ENCODE measurements at regions not wholly inside any gene's neighbourhood (a gene's known extent, or its start where the extent isn't known, plus 50 kb on each side); places are given as distances from the start of the nearest gene placed in this dataset.

GRCh38 chr2:129778584-129778877 lies 200.9 kb upstream of the RAB6C start:
- DNase-seq (ENCODE audit: low spot score) = no peak

- no peak for DNase-seq (ENCODE audit: low spot score)
Observed at GRCh38 chr2:129779783-129780182, 199.7 kb upstream of the RAB6C start.

- no peak for DNase-seq (ENCODE audit: low spot score)
Observed at GRCh38 chr2:129780316-129781270, 198.9 kb upstream of the RAB6C start.

- no peak for DNase-seq (ENCODE audit: low spot score)
Observed at GRCh38 chr2:129781749-129782632, 197.5 kb upstream of the RAB6C start.

GRCh38 chr2:129782633-129782990 lies 196.9 kb upstream of the RAB6C start:
- no peak for DNase-seq (ENCODE audit: low spot score)

GRCh38 chr2:129784486-129784885 lies 195.0 kb upstream of the RAB6C start:
- no peak for DNase-seq (ENCODE audit: low spot score)

GRCh38 chr2:129791712-129792111 lies 187.8 kb upstream of the RAB6C start:
- no peak for DNase-seq (ENCODE audit: low spot score)

- no peak for DNase-seq (ENCODE audit: low spot score)
Observed at GRCh38 chr2:129793431-129793902, 186.0 kb upstream of the RAB6C start.

GRCh38 chr2:129794116-129794515 lies 185.3 kb upstream of the RAB6C start:
- no peak for DNase-seq (ENCODE audit: low spot score)

GRCh38 chr2:129794540-129794939 lies 184.9 kb upstream of the RAB6C start:
- DNase-seq (ENCODE audit: low spot score) = no peak

- no peak for DNase-seq (ENCODE audit: low spot score)
Observed at GRCh38 chr2:129796225-129796624, 183.2 kb upstream of the RAB6C start.

- no peak for DNase-seq (ENCODE audit: low spot score)
Observed at GRCh38 chr2:129796801-129797488, 182.5 kb upstream of the RAB6C start.

- DNase-seq (ENCODE audit: low spot score) = no peak
Observed at GRCh38 chr2:129797489-129798300, 181.8 kb upstream of the RAB6C start.

GRCh38 chr2:129798301-129798581 lies 181.2 kb upstream of the RAB6C start:
- no peak for DNase-seq (ENCODE audit: low spot score)

GRCh38 chr2:129798626-129799025 lies 180.8 kb upstream of the RAB6C start:
- no peak for DNase-seq (ENCODE audit: low spot score)

- DNase-seq (ENCODE audit: low spot score) = no peak
Observed at GRCh38 chr2:129799036-129799958, 180.2 kb upstream of the RAB6C start.

- no peak for DNase-seq (ENCODE audit: low spot score)
Observed at GRCh38 chr2:129800285-129800684, 179.2 kb upstream of the RAB6C start.

- no peak for DNase-seq (ENCODE audit: low spot score)
Observed at GRCh38 chr2:129800686-129801085, 178.8 kb upstream of the RAB6C start.

- DNase-seq (ENCODE audit: low spot score) = no peak
Observed at GRCh38 chr2:129801575-129801974, 177.9 kb upstream of the RAB6C start.

GRCh38 chr2:129802290-129802689 lies 177.2 kb upstream of the RAB6C start:
- DNase-seq (ENCODE audit: low spot score) = no peak
